SK-N-SH treated with all-trans-retinoic acid at 6 μM for 48 hours (cell line): ENCODE measurements at regions not wholly inside any gene's neighbourhood (a gene's known extent, or its start where the extent isn't known, plus 50 kb on each side); places are given as distances from the start of the nearest gene placed in this dataset.

ENCODE experiments used
- GLIS3 ChIP-seq: fragments of 250-450 bp; sonication (Bioruptor Pico); IDR thresholded peaks from 2 replicates; pipeline ENCODE4 v1.5.0; 2020; ENCODE audit warnings: mild to moderate bottlenecking, moderate library complexity
- ISL1 ChIP-seq: fragments of 250-450 bp; sonication (Bioruptor Pico); IDR thresholded peaks from 2 replicates; pipeline ENCODE4 v2.1.2; 2022; ENCODE audit warnings: mild to moderate bottlenecking, moderate library complexity
- OSR1 ChIP-seq: fragments of 250-450 bp; sonication (Bioruptor Pico); IDR thresholded peaks from 2 replicates; pipeline ENCODE4 v1.8.0; 2022; ENCODE audit warnings: moderate library complexity, mild to moderate bottlenecking, inconsistent platforms
- PPARA ChIP-seq: fragments of 250-450 bp; sonication (Bioruptor Pico); IDR thresholded peaks from 2 replicates; pipeline ENCODE4 v1.5.0; 2020; ENCODE audit warnings: mild to moderate bottlenecking, borderline replicate concordance
- RARB ChIP-seq: fragments of 250-450 bp; sonication (Bioruptor Pico); IDR thresholded peaks from 2 replicates; pipeline ENCODE4 v1.8.0; 2021; ENCODE audit warnings: mild to moderate bottlenecking, moderate library complexity
- ZFP3 ChIP-seq: fragments of 250-450 bp; sonication (Bioruptor Pico); IDR thresholded peaks from 2 replicates; pipeline ENCODE4 v1.5.0; 2020; ENCODE audit warnings: mild to moderate bottlenecking, moderate library complexity
- ZFP30 ChIP-seq: fragments of 450-650 bp; formaldehyde crosslinking; IDR thresholded peaks from 2 replicates; pipeline ENCODE4 v1.5.0; 2022; ENCODE audit warnings: mild to moderate bottlenecking, moderate library complexity
- ZNF565 ChIP-seq: fragments of 450-650 bp; formaldehyde crosslinking; conservative IDR thresholded peaks from 2 replicates; pipeline ENCODE4 v1.5.0; 2020; ENCODE audit warnings: low read depth, mild to moderate bottlenecking, moderate library complexity
- ZNF8 ChIP-seq: fragments of 450-650 bp; formaldehyde crosslinking; IDR thresholded peaks from 2 replicates; pipeline ENCODE4 v1.5.0; 2020; ENCODE audit warnings: mild to moderate bottlenecking, moderate library complexity
- TF ChIP-seq, protein P1 (sequence below): fragments of 250-450 bp; sonication (Bioruptor Pico); IDR thresholded peaks from 2 replicates; pipeline ENCODE4 v1.5.1; 2020; ENCODE audit warnings: low read depth, mild to moderate bottlenecking, moderate library complexity

DNA sequence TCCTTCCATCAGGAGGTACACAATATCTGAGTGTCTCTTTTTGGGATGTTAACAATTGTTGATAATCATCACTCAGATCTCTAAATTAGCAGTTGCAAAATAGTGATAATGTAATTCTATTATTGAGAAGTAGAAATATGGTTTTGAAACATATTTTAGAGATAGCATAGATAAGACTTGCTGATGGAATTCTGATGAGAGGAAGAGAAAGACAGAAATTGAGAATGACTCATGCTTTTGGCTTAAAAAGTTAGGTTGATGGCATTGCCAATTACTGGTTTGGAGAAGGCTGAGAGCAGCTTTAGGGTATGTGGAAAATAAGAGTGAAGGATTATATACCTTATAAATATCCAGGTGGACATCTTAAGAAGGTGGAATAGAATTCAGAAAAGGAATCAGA, 106.4 kb upstream of the EDNRB start:
- TF ChIP-seq ZNF8 (no peak), ZFP30 (CRISPR knock-in tag) (no peak), OSR1 (CRISPR knock-in tag) (no peak), PPARA (CRISPR knock-in tag) (no peak), GLIS3 (CRISPR knock-in tag) (no peak), ZFP3 (CRISPR knock-in tag) (no peak), ZNF565 (CRISPR knock-in tag) (no peak), RARB (CRISPR knock-in tag) (no peak), ISL1 (CRISPR knock-in tag) (no peak)
- TF ChIP-seq, protein P1, sequence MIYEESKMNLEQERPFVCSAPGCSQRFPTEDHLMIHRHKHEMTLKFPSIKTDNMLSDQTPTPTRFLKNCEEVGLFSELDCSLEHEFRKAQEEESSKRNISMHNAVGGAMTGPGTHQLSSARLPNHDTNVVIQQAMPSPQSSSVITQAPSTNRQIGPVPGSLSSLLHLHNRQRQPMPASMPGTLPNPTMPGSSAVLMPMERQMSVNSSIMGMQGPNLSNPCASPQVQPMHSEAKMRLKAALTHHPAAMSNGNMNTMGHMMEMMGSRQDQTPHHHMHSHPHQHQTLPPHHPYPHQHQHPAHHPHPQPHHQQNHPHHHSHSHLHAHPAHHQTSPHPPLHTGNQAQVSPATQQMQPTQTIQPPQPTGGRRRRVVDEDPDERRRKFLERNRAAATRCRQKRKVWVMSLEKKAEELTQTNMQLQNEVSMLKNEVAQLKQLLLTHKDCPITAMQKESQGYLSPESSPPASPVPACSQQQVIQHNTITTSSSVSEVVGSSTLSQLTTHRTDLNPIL (CRISPR knock-in tag), result no peak
